ENCODE measurements at regions not wholly inside any gene's neighbourhood (a gene's known extent, or its start where the extent isn't known, plus 50 kb on each side); places are given as distances from the start of the nearest gene placed in this dataset.

DNA sequence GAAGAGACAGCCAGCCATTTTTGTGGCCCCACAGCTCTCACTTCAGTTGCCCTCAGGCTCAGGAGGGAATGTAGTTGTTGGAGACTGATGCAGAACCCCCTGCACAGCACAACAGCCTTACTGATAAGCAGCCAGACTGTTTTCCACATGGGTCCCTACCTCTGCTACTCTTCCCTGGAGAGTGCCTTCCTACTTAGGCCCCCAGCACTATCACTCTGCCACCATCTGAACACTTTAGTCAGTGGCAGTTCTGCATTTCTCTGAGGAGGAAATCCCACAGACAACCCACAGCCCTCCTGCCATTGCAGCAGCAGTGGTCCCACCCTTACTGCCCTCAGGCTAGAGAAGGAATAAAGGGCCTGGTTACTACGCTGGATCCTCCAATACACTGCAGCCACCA is 61.8 kb upstream of the PTPRD start:
- no peak for DNase-seq (ENCODE audit: low spot score)
- TF ChIP-seq, protein P1, sequence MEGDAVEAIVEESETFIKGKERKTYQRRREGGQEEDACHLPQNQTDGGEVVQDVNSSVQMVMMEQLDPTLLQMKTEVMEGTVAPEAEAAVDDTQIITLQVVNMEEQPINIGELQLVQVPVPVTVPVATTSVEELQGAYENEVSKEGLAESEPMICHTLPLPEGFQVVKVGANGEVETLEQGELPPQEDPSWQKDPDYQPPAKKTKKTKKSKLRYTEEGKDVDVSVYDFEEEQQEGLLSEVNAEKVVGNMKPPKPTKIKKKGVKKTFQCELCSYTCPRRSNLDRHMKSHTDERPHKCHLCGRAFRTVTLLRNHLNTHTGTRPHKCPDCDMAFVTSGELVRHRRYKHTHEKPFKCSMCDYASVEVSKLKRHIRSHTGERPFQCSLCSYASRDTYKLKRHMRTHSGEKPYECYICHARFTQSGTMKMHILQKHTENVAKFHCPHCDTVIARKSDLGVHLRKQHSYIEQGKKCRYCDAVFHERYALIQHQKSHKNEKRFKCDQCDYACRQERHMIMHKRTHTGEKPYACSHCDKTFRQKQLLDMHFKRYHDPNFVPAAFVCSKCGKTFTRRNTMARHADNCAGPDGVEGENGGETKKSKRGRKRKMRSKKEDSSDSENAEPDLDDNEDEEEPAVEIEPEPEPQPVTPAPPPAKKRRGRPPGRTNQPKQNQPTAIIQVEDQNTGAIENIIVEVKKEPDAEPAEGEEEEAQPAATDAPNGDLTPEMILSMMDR (IDR thresholded peaks at IDR 0.05), result no peak
- no peak overlapping the region for H3K27ac ChIP-seq
- H3K4me3 ChIP-seq, result no peak overlapping the region

DNA sequence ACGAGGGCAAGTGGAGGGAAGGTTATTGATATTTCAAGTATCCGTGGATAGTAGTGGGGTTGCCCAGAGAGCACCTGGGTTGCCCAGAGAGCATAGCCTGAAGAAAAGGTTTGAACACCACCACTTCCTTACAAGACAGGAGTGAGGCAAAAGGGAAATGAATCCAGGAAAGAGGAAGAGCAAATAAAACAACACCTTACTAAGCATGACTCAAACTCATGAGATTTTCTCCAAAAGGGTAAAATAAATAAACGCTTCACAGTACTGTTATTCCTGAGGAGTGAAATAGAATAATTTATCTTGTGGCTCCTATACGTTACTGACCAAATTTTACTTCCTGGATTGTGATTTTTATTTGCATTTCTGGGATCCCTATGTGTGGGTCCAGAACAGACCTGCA is 65.2 kb upstream of the PTPRD start:
- H3K4me3 ChIP-seq, result no peak overlapping the region
- DNase-seq (ENCODE audit: low spot score), result no peak
- TF ChIP-seq, protein P1 (IDR thresholded peaks at IDR 0.05), result no peak

DNA sequence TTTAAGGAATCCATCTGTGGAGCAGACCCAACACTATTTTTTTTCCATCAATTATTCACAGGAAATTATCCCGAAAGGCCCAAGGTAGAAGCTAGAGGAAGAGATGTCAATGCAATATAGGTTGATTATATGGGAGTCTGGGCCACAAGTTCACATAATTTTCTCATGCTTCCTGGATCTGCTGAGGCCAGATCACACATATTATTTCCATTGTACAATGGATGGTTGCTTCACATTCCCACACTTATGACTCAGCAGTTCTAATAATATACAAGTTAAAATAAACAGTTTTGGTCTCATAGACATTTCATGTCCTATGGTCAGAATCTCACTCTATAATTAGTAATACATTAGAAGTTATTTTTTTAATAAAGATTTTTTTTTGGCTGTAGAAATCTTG is 66.0 kb upstream of the PTPRD start:
- no peak for DNase-seq (ENCODE audit: low spot score)
- TF ChIP-seq, protein P1 (IDR thresholded peaks at IDR 0.05), result no peak
- no peak overlapping the region for H3K4me3 ChIP-seq
- no peak overlapping the region for H3K27ac ChIP-seq

More for the DNA sequence above, 65.2 kb upstream of the PTPRD start:
- no peak overlapping the region for H3K27ac ChIP-seq

DNA sequence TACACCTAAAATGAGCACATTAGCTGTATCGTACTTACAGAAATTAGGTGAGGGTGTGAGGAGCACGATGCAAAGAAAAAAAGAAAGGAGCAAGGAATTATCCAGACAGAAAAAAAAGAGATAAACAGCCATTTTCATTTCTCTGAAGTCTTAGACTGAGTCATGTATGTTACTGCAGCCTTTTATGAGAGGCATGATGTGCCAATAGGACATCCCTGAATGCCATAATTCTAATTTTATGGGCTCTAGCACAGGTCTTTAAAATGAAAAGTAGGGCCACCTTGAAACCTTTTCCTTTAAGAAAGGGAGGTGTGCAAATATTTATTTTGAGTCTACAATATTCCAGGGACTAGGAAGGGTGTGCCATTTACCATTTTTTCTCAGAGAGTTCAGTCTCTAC is 74.1 kb upstream of the PTPRD start:
- TF ChIP-seq, protein P1 (IDR thresholded peaks at IDR 0.05), result no peak
- Histone ChIP-seq H3K4me3 (no peak overlapping the region), H3K27ac (no peak overlapping the region)
- DNase-seq (ENCODE audit: low spot score), result no peak

DNA sequence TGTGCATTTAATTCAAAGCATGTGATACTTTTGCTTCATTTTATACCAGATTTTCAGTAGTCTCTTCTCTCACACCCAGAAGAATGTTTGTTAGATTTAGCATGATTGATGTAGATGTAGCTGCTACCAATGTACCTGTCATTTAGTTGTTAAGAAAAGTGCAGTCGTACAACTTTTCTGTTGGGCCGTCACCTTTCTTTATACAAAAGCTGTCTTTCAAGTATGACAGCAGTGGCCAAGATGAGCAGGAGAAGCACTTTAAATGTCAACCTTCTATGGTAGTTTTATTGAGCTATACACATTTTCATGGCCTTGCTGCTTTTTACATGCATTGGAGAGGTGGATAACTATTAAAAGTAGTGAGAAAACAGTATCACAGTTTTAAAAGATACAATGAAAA is 77.7 kb upstream of the PTPRD start:
- no peak for DNase-seq (ENCODE audit: low spot score)
- Histone ChIP-seq H3K27ac (no peak overlapping the region), H3K4me3 (no peak overlapping the region)
- TF ChIP-seq, protein P1 (IDR thresholded peaks at IDR 0.05), result no peak

DNA sequence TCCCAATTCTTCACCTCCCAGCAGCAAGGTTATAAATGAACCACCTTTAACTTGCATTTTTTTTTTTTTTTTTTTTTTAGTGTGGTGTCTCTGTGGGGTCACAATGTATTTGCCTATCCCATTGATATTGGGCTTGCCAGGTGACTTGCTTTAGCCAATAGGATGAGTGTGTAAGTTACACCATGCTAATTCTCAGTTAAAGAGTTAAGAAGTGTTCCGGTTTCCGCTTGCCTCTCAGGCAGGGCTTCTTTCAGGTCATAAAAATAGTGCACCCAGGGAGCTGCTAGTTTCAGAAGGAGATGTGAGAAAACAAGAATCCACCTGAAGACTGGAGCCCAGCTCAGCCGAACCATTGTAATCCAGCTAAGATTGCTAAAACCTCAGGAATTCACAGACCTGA is 84.2 kb upstream of the PTPRD start:
- Histone ChIP-seq H3K27ac (no peak overlapping the region), H3K4me3 (no peak overlapping the region)
- no peak for DNase-seq (ENCODE audit: low spot score)
- TF ChIP-seq, protein P1 (IDR thresholded peaks at IDR 0.05), result no peak

DNA sequence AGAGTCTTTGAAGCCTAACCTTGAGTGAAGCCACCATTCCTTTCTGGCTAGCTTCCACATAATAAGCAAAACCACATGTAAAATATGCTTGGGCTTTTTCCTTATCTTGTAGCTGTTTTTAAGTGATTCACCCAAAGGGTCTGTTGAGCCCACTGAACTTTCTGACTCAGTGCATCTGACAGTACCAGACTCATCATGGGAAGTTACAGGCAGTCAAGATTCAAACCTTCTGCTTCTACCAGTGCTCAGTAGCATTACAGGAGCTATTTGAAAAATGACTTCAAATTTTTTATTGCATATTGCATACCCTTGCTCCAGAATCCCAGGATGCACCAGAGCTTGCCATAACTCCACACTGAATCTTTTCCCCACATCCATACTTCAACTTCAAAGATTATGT is 87.5 kb upstream of the PTPRD start:
- no peak for DNase-seq (ENCODE audit: low spot score)
- TF ChIP-seq, protein P1 (IDR thresholded peaks at IDR 0.05), result no peak
- Histone ChIP-seq H3K4me3 (no peak overlapping the region), H3K27ac (no peak overlapping the region)

All from coronary artery (tissue), 2 donors.